HG03571 (cell line): ENCODE measurements at regions not wholly inside any gene's neighbourhood (a gene's known extent, or its start where the extent isn't known, plus 50 kb on each side); places are given as distances from the start of the nearest gene placed in this dataset.
"Not testable (repeated sequence)": the region's sequence is repeated elsewhere in the genome, so short reads cannot be mapped to it uniquely, and the experiment has no call there.

ENCODE experiments used
- ATAC-seq: cut with Tn5 transposase; IDR thresholded peaks from one replicate; pipeline ENCODE4 v1.9.1; 2021; ENCODE audit not compliant: unreplicated experiment

GRCh38 chrX:124426288-124427169, 80.2 kb downstream of the SH2D1A start:
- ATAC-seq: no peak

- no peak for ATAC-seq
These were observed 86.8 kb downstream of the SH2D1A start for GRCh38 chrX:124433186-124433585.

GRCh38 chrX:124435616-124436015, 89.3 kb downstream of the SH2D1A start:
- no peak for ATAC-seq

GRCh38 chrX:124440695-124441094, 94.3 kb downstream of the SH2D1A start:
- ATAC-seq: no peak

- no peak for ATAC-seq
These were observed 95.7 kb downstream of the SH2D1A start for GRCh38 chrX:124441971-124442590.

- no peak for ATAC-seq
These were observed 109.6 kb downstream of the SH2D1A start for GRCh38 chrX:124455966-124456365.

- not testable (repeated sequence) for ATAC-seq
These were observed 113.5 kb downstream of the SH2D1A start for GRCh38 chrX:124459851-124460250.

- no peak for ATAC-seq
These were observed 116.6 kb downstream of the SH2D1A start for GRCh38 chrX:124462931-124463330.

GRCh38 chrX:124467202-124467601, 120.8 kb downstream of the SH2D1A start:
- no peak for ATAC-seq

- no peak for ATAC-seq
These were observed 129.0 kb downstream of the SH2D1A start for GRCh38 chrX:124475358-124475757.

- ATAC-seq: peak; percentile 81
These were observed 130.2 kb downstream of the SH2D1A start for GRCh38 chrX:124476562-124476961.

GRCh38 chrX:124478046-124478445, 131.7 kb downstream of the SH2D1A start:
- no peak for ATAC-seq

GRCh38 chrX:124488412-124489161, 142.2 kb downstream of the SH2D1A start:
- ATAC-seq: peak; percentile 90

GRCh38 chrX:124493984-124494383, 147.6 kb downstream of the SH2D1A start:
- no peak for ATAC-seq

- ATAC-seq: no peak
These were observed 151.0 kb downstream of the SH2D1A start for GRCh38 chrX:124497386-124497785.

- no peak for ATAC-seq
These were observed 155.2 kb downstream of the SH2D1A start for GRCh38 chrX:124501586-124501985.

- no peak for ATAC-seq
These were observed 155.8 kb downstream of the SH2D1A start for GRCh38 chrX:124502166-124502565.

GRCh38 chrX:124502599-124502998, 156.2 kb downstream of the SH2D1A start:
- ATAC-seq: no peak

GRCh38 chrX:124504111-124504983, 158.0 kb downstream of the SH2D1A start:
- ATAC-seq: no peak

- ATAC-seq: no peak
These were observed 159.7 kb downstream of the SH2D1A start for GRCh38 chrX:124506066-124506465.

GRCh38 chrX:124507246-124507645, 160.9 kb downstream of the SH2D1A start:
- no peak for ATAC-seq
